HG02943 (cell line): ENCODE measurements at regions not wholly inside any gene's neighbourhood (a gene's known extent, or its start where the extent isn't known, plus 50 kb on each side); places are given as distances from the start of the nearest gene placed in this dataset.
"Not testable (repeated sequence)": the region's sequence is repeated elsewhere in the genome, so short reads cannot be mapped to it uniquely, and the experiment has no call there.

Source experiments
- ATAC-seq: cut with Tn5 transposase; IDR thresholded peaks from one replicate; pipeline ENCODE4 v1.9.1; 2021; ENCODE audit warnings: mild to moderate bottlenecking, low read depth, moderate library complexity; ENCODE audit not compliant: unreplicated experiment

DNA sequence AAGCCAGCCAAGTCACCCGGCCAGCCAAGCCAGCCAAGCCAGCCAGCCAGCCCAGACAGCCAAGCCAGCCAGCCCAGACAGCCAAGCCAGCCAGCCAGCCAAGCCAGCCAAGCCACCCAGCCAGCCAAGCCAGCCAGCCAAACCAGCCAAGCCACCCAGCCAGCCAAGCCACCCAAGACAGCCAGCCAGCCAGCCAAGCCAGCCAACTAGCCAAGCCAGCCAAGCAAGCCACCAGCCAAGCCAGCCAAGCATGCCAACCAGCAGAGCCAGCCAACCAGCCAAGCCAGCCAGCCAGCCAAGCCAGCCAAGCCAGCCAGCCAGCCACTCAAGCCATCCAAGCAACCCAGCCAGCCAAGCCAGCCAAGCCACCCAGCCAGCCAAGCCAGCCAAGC is 323.1 kb upstream of the PLGLB2 start:
- ATAC-seq = not testable (repeated sequence)

DNA sequence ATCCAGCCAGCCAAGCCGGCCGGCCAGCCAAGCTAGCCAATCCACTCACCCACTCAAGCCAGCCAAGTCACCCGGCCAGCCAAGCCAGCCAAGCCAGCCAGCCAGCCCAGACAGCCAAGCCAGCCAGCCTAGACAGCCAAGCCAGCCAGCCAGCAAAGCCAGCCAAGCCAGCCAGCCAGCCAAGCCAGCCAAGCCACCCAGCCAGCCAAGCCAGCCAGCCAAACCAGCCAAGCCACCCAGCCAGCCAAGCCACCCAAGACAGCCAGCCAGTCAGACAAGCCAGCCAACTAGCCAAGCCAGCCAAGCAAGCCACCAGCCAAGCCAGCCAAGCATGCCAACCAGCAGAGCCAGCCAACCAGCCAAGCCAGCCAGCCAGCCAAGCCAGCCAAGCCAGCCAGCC is 322.7 kb upstream of the PLGLB2 start:
- not testable (repeated sequence) for ATAC-seq

DNA sequence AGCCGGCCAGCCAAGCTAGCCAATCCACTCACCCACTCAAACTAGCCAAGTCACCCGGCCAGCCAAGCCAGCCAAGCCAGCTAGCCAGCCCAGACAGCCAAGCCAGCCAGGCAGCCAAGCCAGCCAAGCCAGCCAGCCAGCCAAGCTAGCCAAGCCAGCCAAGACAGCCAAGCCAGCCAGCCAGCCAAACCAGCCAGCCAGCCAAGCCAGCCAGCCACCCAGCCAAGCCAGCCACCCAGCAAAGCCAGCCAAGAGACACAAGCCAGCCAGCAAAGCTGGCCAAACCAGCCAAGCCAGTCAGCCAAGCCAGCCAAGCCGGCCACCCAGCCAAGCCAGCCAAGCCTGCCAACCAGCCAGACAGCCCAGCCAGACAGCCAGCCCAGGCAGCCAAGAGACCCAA is 322.2 kb upstream of the PLGLB2 start:
- not testable (repeated sequence) for ATAC-seq

DNA sequence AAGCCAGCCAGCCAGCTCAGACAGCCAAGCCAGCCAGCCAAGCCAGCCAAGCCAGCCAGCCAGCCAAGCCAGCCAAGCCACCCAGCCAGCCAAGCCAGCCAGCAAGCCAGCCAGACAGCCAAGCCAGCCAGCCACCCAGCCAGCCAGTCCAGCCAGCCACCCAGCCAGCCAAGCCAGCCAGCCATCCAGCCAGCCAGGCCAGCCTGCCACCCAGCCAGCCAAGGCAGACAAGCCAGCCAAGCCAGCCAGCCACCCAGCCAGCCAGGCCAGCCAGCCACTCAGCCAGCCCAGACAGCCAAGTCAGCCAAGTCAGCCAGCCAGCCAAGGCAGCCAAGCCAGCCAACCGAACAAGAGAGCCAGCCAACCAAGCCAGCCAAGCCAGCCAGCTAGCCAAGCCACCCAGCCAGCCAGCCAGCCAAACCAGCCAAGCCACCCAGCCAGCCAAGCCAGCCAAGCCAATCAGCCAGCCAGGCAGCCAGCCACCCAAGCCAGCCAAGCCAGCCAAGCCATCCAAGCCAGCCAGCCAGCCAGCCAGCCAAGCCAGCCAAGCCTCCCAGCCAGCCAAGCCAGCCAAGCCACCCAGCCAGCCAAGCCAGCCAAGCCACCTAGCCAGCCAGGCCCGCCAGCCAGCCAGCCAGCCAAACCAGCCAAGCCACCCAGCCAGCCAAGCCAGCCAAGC is 319.3 kb upstream of the PLGLB2 start:
- not testable (repeated sequence) for ATAC-seq

DNA sequence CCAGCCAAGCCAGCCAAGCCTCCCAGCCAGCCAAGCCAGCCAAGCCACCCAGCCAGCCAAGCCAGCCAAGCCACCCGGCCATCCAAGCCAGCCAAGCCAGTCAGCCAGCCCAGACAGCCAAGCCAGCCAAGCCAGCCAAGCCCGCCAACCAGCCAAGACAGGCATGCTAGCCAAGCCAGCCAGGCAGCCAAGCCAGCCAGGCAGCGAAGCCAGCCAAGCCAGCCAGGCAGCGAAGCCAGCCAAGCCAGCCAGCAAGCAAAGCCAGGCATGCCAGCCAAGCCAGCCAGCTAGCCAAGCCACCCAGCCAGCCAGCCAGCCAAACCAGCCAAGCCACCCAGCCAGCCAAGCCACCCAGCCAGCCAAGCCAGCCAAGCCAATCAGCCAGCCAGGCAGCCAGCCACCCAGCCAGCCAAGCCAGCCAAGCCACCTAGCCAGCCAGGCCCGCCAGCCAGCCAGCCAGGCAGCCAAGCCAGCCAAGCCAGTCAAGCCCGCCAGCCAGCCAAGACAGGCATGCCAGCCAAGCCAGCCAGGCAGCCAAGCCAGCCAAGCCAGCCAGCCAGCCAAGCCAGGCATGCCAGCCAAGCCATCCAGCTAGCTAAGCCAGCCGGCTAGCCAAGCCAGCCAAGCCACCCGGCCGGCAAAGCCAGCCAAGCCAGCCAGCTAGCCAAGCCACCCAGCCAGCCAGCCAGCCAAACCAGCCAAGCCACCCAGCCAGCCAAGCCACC is 318.5 kb upstream of the PLGLB2 start:
- ATAC-seq = not testable (repeated sequence)

DNA sequence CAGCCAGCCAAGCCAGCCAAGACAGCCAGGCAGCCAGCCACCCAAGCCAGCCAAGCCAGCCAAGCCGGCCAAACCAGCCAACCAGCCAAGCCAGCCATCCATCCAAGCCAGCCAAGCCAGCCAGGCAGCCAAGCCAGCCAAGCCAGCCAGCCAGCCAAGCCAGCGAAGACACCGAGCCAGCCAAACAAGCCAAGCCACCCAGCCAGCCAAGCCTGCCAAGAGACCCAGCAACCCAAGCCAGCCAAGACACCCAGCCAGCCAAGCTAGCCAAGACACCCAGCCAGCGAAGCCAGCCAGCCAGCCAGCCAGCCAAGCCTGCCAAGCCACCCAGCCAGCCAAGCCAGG is 318.0 kb upstream of the PLGLB2 start:
- not testable (repeated sequence) for ATAC-seq

DNA sequence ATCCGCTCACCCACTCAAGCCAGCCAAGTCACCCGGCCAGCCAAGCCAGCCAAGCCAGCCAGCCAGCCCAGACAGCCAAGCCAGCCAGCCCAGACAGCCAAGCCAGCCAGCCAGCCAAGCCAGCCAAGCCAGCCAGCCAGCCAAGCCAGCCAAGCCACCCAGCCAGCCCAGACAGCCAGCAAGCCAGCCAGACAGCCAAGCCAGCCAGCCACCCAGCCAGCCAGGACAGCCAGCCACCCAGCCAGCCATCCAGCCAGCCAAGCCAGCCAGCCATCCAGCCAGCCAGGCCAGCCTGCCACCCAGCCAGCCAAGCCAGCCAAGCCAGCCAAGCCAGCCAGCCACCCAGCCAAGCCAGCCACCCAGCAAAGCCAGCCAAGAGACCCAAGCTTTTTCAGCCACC is 316.8 kb upstream of the PLGLB2 start:
- ATAC-seq = not testable (repeated sequence)

DNA sequence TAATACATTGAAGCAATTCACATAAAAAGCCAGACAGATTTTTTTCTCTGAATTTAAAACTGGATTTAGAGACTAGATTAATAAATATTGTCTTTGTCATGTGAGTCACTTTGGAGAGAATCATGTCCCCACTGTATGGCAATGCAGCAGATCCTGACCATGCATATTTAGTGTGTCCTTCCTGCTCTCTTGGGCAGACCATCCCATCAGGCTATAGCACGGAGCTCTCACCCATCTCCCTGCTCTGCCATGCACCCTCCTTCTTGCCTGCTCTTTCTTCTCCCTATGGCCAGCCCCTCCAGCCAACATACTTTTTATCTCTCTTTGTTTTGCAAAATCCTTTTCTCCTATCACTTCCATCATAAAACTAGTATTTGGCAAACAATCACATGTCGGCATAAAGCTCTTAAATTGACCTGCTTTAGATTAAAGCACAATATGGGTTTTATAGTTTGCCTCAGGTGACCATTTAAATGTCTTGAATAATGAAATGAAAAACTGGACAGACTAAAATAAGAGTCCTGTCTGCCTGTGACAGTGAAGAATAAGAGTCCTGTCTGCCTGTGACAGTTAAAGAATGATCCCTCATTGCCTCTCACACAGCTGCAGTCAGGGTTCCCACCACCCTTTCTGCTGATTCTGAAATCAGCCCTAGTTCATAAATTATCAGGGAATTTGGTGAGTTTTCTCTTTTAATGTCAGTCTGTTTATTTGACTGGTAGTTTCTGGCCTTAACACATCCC is 315.0 kb upstream of the PLGLB2 start:
- ATAC-seq = not testable (repeated sequence)

DNA sequence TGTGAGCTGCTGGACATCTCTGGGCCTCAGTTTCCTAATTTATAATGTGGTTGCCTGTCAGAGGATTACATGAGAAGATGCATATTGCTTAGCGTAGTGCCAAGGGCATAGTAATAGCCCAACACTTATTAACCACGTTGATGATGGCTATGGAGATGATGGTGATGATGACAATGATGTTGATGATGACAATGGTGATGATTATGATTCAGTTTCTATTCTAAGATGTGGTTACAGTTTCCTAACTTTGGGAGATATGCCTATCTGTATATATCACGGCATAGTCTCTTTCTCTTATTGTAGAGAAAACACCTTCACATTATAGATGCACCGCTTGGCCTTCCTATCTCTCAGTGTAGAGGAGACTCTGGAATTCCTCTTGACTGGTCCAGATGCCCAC is 311.9 kb upstream of the PLGLB2 start:
- ATAC-seq = not testable (repeated sequence)

DNA sequence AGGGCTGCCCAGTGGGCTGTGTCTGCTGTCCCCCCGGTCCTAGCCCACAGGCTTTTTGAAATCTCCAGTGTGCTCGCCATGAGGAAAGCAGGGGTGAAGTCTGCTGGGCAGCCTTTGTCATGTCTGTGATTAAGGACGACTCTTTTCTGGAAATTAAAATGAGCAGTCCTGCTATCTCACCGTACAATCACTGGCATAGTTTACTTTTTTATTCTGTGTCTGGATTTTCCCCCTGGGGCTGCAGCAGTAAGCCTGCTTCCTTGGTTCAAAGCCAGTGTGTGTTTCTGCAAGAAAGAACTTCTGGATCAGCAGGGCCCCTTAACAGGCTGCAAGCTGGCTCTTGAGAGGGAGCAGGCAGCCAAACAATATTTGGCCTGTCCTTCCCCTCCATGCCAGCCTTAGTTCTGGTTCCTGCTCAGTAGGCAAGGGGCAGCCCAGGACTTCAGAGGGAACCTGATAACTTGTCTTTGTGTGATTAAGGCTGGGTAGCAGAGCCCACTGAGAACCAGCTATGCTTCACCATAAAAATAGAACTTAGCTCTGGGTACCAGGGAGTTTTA is 310.1 kb upstream of the PLGLB2 start:
- ATAC-seq = not testable (repeated sequence)

DNA sequence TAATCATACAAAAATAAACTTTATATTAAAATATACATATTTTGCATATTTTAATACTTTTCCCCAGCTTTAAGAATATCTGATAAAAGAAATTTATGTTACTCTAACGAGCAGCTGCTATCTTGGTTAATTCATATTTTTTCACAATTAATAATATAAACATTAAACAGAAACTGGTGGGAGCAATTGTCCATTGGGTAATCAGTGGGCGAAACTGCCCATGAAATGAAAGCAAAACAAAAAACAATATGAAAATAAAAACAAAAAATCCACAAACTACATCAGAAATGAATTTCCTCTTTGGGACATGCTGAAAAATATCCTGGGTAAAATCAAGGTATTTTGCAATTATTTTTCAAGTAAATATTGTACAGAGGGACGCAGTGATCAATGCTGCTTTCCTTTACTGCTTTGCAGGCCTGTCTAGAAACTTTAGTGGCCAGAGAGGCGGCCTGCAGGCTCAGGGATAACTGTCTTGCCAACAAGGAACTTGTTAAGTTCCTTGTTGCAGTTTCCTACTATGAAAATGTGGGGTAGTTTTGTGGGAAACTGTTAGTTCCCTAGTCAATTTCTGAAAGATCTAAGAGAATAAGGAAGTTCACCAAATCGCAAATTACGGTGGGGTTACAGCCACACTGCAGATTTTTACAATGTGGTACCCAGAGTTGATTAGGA is 309.0 kb upstream of the PLGLB2 start:
- ATAC-seq = not testable (repeated sequence)

DNA sequence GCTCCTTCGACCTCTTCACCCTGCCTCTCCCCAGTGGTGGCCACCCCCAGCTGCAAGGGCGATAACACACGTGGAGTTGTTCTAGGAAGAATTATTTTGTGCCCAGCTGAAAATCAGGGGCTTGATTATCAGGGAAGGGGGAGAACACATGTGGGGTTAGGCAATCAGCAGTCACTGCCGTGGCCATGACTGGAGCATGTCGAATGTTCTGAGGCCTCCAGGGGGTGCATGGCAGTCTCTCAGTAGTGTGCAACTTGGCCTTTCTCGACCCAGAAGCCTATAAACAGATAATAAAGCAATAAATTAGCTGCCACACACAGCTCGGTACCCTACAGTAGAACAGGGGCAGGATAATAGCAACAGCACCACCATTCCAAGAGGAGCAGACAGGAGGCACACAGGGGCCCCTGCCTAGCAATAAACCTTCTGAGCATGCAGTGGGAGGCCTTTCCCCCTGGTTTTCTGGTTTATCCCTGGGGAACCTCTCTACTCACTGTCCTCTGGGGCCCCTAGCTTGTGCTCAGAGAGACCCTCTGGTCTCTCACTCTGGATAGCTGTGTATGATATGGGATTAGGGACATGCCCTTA is 308.2 kb upstream of the PLGLB2 start:
- not testable (repeated sequence) for ATAC-seq

DNA sequence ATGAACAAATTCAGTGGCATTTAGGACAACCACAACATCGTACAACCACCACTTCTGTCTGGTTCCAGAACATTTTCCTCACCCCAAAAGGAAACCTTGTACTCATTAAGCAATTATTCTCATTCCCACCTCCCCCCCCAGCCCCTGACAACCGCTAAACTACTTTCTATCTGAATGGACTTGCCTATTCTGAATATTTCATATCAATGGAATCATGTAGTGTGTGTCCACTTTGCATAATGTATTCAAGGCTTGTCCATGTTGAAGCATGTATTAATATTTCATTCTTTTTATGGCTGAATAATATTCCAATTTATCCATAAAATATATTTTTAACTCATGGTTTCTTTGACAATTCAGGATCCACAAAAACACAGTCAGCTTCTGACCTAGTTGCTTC is 307.2 kb upstream of the PLGLB2 start:
- ATAC-seq = not testable (repeated sequence)

DNA sequence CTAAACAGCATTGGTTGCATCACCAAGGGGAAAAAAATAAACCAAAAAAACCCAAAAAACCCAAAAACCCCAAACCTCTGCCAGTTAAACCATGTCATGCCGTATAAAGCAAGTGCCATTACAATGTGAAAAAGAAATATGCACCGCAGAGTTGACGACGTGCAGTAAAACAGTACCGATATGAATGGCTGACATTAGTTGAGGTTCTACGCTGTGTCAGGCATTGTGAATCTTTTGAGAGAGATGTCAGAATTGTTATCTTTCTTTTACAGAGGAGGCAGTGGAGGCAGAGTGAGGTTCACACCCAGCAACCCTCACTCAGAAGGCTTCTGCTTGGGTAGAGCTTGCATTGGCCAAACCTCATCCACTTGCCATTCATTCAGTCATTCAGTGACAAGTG is 306.5 kb upstream of the PLGLB2 start:
- not testable (repeated sequence) for ATAC-seq

DNA sequence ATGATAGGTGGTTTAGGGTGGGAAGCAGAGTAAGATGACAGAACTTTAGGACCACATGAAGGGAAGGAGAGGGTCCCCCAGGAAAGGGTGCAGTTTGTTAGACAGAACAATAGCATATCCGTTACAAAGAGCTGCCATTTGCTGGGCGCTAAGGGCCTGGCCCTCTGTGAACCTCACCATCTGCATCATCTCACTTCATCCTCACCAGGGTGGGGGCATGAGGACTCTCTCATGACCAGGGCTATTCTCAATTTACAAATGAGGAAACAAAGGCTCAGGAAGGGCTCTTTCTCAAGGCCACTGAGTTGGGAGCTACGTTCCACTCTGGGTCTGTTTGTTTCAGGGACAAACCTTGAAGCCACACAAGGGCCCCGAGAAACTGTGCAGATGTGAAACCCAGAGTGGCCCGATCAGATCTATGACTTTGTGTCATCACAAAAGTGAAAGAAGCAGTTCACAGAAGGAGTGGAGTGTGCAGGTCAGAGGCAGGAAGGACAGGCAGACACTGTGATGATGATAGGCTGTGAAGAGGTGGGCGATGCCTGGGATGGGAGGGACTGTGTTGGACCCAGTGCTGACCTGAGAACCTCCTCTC is 304.8 kb upstream of the PLGLB2 start:
- peak; percentile 82 for ATAC-seq

DNA sequence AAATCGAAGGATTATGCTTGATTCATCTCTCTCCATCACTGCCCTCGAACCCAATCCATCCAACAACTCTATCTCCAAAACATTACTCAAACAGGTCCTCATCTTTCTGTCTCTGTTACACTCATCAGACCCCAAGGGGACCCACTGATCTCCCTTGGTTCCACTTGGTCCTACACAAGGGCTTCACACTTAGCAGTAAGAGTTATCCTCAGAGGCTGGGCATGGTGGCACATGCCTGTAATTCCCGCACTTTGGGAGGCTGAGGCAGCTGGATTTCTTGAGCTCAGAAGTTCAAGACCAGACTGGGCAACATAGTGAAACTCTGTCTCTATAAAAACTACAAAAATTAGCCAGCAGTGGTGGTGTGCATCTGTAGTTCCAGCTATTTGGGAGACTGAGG is 302.9 kb upstream of the PLGLB2 start:
- ATAC-seq = not testable (repeated sequence)

DNA sequence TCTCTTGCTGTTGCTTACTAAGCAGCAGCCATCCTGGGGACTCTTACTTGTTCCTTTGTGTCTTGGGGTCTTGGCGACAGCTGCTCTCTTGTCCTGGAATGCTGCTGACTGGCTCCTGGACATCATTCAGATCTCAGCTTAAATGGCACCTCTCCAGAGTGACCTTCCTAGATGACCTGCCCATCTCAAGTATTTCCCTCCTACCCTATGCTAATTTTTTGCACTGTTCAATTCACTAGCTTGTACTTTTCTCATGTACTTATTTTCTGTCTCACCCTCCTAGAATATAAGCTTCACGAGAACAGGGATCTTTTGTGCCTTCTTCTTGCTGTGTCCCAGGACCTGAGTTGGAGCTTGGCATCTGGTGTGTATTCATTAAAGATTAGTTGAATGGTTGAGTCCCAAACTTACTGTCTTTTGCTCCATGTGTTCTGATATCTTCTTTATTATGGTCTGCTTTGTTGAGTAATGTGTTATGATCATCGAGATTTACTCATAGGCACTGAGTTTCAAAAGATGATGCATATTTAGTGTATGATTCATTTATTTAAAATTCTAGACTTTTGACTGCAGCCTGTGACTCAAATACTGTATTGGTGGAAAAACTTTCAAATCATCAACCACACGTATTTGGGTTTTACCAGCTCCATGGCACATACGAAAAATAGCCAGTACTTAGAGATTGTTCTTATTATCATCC is 302.1 kb upstream of the PLGLB2 start:
- ATAC-seq = not testable (repeated sequence)

DNA sequence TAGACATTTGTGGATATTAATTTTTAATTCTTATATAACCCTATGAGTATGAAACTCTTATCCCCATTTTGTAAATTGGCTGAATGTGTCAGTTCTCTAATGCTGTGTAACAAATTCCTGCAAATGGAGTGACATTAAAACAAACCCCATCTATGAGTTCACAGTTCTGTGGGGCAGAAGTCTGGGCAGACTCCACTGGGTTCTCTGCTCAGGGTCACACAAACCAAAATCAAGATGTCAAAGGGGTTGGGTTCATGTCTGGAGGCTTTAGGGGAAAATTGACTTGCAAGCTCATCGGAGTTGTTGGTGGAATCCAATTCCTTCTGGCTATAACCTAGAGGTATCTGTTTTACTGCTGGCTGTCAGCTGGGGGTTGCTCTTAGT is 301.6 kb upstream of the PLGLB2 start:
- not testable (repeated sequence) for ATAC-seq

DNA sequence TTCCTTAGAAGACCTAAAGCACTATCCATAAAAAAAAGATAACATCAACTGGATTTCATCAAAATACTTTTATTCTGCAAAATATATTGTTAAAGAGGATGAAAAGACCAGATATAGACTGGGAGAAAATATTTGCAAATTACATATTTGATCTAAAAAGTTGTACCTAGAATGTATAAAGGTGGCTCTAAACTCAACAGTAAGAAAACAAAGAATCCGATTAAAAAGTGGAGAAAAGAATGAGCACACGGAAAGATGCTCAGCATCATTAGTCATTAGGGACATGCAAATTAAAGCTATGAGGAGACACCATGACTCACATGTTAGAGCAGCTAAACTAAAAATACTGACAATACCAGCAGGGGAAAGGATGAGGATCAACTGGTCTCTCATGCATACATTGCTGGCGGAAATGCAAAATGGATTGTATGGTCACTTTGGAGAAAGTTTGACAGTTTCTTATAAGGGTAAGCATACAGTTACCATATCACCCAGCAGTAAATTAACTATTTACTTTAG is 298.4 kb upstream of the PLGLB2 start:
- ATAC-seq = not testable (repeated sequence)
